NCI-H1048 (cell line): ENCODE measurements at regions not wholly inside any gene's neighbourhood (a gene's known extent, or its start where the extent isn't known, plus 50 kb on each side); places are given as distances from the start of the nearest gene placed in this dataset.

Experiments
- DNase-seq: peaks from one replicate; lab custom pipeline; 2025; lab: John Stamatoyannopoulos, UW

DNA sequence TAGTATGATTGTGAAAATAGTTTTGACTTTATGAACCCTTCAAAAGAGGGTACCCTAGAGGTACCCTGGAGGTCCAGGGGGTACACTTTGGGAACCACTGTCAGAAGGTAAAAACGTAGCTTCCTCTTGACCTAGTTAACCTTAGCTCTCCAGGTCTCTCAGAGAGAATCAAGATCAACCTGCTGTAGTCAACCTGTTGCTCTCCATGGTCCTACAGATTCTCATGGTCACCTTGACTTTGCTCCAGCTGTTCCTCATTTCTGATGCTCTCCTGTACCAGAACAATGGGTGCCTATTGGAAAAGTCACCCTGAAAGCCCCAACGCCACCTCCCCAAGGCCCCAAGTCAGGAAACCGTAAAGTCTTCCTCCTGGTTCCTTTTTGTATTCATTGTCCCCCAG, 294.4 kb upstream of the CDH4 start:
- no peak for DNase-seq

DNA sequence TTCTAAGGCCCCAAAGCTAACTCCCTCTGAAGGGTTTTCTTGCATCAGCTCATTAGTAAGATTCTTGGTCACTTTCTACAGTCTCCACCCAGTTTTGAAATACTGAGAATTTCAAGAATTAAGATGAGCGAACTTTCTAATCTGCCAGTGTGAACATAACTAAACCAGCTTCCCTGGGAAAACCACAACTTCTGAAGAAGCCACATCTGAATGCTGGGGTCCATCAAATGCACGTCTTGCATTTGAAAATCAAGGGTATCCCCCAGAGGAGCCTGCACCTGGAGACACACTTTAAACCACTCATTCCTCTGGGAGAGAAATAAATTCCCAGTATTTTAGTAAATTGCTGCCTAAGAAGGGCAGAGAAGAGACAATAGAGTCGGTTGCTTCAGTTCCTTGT, 292.1 kb upstream of the CDH4 start:
- DNase-seq = no peak

GRCh38 chr20:60960500-60960899, 291.6 kb upstream of the CDH4 start:
- no peak for DNase-seq

GRCh38 chr20:60961551-60961950, 290.5 kb upstream of the CDH4 start:
- DNase-seq = no peak

DNA sequence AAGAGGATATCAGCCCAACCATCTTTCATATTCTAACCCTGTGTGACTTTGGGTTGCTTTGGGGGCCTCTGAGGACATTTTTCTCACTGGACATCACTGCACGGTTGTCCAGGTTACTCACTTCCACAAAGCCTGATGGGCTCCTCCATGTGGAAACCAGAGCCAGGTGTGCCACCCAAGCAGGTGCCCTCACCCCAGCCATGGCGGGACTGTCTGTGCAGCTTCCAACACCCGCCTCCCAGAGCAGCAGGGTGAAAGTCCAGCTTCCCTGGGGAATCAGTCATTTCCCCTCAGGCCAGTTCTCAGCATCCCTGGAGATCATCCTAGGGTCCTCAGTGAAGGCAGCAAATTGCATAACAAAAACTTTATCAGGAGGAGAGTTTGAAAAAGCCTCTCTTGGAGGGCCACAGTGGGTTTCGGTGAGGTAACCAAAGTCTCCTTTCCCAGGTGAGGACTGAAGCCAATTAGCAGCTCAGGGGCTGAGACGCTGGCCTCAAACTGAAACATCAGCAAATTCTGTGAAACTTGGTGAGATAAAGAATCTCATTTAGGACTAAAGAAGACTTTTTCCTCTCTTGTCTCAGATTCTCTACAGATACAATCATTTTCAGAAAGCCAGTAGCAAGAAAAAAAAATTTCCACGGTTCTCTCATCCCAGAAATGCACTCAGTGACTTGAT, 289.6 kb upstream of the CDH4 start:
- DNase-seq = no peak

DNA sequence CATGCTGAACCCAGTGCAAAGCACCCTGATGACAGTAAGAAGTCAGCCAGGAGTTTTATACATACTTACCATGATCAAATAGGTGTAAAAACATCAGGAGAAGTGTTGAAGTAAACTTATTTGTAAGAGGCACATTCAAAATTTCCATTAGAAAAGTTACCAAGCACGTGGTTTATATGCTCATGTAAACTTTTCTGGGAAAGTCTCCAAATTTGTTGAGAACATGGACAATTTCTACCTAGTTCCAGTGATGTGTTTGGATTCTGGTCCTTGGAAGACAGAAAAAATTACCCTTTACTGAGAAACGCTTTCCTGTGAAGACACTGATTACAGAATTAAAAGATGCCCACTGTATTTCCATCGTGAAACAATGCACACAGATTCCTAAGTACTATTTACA, 288.9 kb upstream of the CDH4 start:
- no peak for DNase-seq

GRCh38 chr20:60964911-60965310, 287.1 kb upstream of the CDH4 start:
- no peak for DNase-seq

DNA sequence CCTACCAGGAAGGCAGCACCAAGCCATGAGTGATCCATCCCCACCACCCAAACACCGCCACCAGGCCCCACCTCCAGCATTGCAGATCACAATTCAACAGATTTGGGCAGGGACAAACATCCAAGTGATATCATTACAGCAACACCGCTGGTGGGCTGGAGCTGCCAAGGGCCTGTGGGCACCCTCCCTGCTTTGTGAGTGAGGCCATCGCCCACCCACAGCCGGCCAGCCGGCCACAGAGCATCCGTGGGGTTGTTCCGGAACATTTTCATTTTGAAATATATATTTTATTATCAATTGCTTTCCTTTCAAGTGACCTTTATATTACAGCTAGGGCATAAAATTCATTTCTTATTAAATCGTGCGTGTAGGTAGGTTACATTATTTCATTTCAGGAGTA, 286.0 kb upstream of the CDH4 start:
- DNase-seq = no peak

DNA sequence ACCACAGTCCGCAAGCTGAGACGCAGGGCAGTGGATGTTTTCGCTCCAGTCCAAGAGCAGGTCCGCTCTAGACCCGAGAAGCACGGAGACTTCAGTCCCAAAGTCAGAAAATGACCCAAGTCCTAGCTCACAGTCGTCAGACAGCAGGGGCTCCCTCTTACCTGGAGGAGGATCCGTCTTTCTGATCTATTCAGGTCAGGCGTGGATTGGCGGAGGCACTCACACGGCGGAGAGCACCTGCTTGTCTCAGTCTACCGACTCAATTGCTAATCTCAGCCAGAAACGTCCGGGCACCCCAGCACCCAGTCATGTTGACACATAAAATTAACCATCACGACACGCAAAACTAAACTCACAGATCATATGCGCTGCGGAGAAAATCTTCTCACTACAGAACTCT, 285.3 kb upstream of the CDH4 start:
- DNase-seq = no peak

- no peak for DNase-seq
These were observed 284.4 kb upstream of the CDH4 start for GRCh38 chr20:60967431-60968316.

DNA sequence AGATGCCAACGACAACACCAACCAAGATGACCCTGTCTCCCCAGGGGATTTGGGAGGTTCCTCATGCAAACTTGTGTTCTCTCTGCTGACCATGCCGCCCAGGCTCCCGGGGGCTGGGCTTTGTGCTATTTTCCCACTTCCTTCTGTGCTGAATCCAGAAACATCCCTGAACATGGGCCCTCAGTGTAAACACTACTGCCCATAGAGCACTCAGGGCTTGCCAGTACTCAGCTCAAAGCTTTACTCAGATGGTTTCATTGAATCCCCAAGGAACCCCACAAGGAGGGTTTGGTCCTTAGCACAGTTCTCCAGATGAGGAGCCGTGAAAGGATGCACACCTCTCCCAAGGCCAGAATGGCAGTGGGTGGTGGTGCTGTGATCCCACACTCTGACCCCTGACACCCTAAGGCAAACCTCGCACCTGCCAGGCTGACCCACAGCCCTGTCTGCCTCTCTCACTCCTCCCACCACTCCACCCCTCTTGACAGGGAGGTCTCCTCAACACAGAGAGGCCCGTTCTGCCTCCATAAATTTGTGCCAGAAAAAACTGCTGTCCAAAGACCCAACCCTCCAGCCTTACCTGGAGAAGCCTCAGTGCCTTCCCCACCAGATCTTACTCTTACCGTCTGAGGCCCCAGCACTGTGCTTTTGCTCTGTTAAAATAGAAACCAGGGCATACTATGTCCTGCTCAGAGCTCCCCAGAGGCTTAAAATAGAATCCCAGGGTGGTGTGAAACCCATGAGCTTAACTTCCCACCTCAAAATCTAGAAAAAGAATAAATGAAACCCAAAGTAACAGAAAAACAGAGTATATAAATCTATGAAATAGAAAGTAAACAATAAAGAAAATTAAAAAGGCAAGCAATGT, 283.0 kb upstream of the CDH4 start:
- no peak for DNase-seq

DNA sequence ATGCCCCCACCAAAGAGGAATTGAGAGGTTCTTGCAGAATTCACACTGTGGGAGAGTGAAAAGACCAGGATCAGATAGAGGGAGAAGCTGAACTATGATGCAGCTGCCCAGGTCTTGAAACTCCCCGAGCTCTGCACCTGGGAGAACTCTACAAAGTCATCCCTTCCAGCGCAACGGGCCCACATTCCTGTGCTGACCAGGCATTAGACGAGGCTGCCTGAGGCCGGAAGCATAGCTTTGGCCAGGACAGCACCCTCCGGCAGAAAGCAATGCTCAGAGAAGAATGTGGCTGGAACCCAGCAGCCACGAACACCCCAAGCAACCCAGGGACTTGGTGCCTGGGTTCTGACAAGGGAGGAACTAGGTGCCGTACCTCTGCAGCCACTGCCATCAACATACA, 281.5 kb upstream of the CDH4 start:
- no peak for DNase-seq

DNA sequence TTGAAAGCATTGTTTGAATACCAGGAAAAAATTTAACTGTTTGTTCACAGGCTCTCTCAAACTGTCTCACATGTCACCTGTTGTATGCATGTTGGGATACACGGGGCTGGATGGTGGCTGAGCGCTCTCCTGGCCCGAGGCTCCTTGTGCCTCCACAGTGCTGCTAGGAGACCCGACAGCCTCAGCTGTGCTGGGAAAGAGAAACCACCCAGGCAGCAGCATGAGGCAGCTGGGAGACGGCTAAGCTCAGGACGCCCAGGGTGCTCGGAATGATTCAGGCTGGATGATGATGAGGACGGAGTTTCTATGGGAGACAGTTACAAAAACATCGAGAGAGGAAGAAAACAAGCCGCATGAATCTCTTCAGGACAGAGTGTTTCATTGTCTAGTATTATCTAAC, 278.0 kb upstream of the CDH4 start:
- DNase-seq = no peak

- no peak for DNase-seq
These were observed 277.6 kb upstream of the CDH4 start for GRCh38 chr20:60974441-60974945.

- DNase-seq = no peak
These were observed 275.9 kb upstream of the CDH4 start for GRCh38 chr20:60976139-60976538.

DNA sequence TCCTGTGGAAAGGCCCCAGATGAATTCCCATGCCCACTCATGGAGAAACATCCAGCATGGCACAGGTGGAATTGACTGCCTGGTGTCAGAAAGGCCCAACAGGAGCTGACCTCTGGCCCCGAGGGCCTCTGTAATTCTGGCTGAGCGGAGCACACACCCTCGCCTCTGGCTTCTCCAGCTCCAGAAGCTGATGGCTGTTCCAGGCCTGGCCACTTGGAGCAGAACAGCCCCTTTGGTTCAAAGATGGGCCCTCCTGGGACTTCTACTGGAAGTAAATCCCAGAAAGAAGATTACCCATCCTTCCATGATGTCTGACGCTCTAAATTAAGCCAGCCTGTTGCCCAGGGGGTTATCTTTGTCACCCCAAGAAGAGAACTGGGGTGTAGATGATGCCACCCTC, 275.1 kb upstream of the CDH4 start:
- DNase-seq = no peak

GRCh38 chr20:60977901-60978300, 274.2 kb upstream of the CDH4 start:
- DNase-seq = no peak

- no peak for DNase-seq
These were observed 267.4 kb upstream of the CDH4 start for GRCh38 chr20:60984666-60985065.

DNA sequence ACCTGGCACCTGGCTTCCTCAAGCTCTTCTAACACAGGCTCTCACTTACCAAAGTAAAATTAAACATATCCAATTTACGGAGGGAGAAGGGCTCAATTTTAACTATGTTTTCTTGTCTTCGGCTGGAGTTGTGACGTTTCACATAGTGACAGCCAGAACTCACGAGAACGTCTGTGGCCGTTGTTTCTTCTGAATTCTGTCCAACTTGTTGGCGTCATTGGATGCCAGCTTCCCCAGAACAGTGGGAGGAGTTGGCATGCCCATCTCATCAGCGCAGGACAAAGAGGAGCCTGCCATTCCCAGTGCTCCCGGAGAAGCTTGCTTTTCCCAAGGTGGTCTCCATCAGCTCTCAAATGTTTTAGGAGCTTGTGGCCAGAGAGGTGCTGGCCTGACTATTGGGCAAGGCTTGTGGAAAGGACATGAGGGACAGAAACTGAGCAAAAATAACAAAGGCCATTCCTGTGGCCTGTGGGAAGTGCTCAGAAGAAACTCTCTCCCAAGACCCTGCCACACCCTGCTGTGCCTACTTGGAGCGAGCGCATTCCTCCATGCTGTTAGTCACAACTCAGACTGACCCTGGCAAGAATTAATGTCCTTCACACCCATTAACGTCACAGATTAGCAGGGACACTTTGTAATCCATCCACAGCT, 265.4 kb upstream of the CDH4 start:
- no peak for DNase-seq

DNA sequence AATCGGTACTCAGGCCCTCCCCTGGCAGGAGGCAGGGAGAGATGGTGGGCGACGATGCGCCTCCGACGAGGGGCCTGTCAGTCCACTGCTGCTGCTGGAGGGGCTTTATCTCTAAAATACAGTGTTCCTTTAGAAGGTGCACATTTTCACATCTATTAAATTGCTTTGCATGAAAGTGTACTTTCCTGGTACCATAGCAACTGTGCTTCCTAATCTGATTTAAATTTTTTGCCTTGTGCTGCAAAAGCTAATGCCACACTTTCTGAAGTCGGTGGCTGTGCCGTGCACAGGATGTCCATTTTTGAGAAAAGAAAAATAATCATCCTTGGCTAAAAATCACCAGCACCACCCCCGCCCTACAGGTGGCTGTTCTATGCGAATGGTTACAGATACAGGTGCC, 262.0 kb upstream of the CDH4 start:
- DNase-seq = no peak

DNA sequence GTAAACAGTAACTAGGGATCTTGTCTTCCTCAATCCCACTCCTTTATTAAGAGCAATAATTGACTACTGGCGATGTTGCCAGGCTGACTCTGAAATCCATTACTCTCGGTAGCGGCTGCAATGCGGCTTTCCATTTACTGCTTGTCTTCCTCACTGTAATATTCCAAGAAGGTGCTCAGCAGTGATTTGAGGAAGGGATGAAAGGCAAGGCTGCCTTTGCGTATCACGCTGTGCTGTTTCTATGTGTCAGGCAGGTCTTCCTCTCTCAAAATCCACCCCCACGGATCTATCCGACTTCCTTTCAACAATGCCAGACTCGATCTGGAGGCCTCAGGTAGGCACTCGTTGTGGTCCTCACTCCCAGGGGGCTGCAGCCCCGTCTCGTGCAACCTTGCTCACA, 261.4 kb upstream of the CDH4 start:
- no peak for DNase-seq
